ENCODE measurements at regions not wholly inside any gene's neighbourhood (a gene's known extent, or its start where the extent isn't known, plus 50 kb on each side); places are given as distances from the start of the nearest gene placed in this dataset.

DNA sequence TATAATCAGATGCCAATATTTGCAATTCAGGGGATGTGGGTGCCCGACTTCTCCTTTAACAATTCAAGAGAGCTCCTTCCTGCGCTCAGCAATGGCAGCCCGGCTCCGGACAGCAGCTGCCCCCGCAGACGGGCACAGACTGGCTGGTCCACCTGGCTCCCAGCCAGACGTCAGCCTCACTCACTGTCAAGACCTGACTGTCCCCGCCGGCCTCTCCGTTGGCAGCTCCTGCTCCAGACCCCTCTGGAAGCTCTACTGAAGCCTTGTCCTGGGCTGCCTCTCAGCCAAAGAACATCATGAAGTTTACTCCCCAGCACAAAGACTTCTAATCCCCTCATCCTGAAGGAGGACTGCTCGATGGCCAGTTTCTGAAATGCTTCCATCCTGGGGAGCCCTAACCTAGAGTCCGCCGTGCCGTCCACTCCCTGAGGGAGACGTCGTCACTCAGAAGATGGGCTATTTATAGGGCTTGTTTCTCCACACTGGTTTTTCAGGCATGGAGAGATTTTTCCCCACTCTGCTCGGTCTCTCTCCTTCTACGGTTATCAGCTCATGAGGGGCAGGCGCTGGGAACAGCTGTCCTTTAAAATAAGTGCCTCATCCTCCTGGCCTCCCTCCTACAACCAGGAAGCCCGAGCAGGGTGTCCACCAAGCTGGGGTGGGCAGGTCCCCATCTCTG lies 126.2 kb downstream of the RFLNA start:
- FAIRE-seq (no peak), DNase-seq (ENCODE audit: low spot score in 2 of 2) (peak in 1 of 2 donors; percentile 64)

GRCh38 chr12:124420041-124420995 lies 125.4 kb downstream of the RFLNA start:
- DNase-seq (ENCODE audit: low spot score in 2 of 2): no peak
- FAIRE-seq: no peak

- FAIRE-seq (no peak), DNase-seq (ENCODE audit: low spot score in 2 of 2) (no peak)
These were observed 124.6 kb downstream of the RFLNA start for GRCh38 chr12:124419292-124420040.

DNA sequence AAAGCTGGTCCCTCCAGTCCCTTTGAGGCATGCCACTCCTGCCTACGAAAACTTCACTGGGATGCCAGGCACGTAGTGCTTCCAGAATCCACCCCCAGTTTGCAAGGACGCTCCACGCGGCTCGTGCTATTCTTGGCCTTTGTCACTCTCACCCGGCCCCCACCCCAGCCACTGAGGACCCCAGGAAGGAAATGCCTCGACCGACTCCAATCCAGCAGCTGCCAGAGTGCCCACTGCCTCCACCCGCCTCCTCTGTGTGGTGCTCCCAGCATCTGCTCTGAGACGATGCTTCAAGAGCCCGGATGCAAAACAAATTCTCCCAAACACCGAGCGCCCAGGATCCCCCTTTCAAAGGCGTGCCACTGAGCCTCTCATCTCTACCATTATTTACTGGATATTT lies 123.9 kb downstream of the RFLNA start:
- DNase-seq (ENCODE audit: low spot score in 2 of 2): no peak
- FAIRE-seq: no peak

DNA sequence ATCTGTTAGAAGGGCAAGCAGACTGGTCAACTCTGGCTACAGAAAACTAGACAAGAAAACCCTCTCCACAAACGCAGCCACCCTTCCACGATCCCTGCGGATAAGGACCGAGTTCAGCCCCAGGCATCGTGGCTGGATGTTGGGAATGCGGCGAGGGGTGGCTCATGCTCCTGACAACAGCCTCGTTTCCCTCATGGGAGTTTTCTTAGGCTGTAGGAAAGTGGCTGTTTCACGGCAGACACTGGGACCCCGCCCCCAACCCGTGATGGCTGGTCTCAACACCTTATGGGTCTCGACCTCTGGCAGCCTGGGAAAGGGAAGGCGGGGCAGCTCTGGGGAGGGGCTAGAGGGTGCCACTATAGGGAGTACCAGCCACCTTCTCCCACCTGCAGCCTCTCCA lies 123.3 kb downstream of the RFLNA start:
- FAIRE-seq (no peak), DNase-seq (ENCODE audit: low spot score in 2 of 2) (no peak)

DNA sequence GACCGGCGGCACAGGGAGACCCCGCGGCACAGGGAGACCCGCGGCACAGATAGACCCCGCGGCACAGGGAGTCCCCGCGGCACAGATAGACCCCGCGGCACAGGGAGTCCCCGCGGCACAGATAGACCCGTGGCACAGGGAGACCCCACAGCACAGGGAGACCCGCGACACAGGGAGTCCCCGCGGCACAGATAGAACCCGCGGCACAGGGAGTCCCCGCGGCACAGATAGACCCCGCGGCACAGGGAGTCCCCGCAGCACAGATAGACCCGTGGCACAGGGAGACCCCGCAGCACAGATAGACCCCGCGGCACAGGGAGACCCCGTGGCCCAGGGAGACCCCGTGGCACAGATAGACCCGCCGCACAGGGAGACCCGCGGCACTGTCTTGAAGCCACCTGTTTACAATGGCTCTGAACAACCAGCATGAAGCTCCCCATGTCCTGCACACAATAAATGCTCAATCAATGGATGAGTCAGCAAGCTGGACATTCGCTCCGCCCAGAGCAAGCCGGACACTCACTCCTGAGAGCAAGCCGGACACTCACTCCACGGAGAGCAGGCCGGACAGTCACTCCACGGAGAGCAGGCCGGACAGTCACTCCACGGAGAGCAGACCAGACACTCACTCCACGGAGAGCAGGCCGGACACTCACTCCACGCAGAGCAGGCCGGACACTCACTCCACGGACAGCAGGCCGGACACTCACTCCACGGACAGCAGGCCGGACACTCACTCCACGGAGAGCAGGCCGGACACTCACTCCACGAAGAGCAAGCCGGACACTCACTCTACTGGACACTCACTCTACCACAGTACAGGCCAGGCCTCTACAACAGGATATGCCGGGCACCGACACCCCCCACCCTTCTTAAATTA lies 121.9 kb downstream of the RFLNA start:
- no peak for FAIRE-seq
- DNase-seq (ENCODE audit: low spot score in 2 of 2): no peak

DNA sequence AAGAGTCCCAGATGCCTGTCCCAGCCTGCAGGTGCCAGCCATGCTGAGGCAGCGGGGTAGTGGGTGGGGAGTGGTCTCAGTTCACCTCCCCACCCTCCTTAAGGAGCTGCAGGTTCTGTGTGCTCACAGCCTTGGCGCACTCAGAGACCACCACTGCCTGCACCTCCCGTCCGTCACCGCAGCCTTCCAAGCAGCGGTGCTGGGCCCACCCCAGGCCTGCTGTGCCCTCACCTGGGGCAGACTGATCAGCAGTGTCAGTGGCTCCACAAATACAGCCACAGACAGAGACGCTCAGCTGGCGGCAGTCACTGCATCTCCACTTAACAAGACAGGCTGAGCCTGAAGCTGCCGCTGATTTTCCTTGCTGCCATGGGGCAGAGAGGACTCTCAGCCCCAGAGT lies 120.2 kb downstream of the RFLNA start:
- DNase-seq (ENCODE audit: low spot score in 2 of 2) (no peak), FAIRE-seq (no peak)

DNA sequence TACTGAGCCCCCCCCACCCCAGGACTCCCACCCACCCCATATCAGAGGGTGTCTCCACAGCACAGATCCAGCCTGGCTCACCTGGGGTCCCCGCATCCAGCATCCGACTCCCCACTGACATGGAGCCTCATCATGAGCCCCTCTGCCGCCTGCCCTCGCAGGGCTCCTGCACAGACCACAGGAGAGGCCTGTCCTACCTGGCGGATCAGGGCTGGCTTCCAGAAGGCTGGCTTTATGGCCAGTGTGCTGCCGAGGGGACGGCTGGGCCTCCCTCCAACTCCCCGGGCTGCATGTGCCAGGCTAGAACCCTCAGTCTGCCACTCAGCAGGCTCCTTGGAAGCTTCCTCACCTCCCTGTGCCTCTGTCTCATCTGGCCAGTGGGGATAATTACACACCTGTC lies 119.0 kb downstream of the RFLNA start:
- no peak for DNase-seq (ENCODE audit: low spot score in 2 of 2)
- no peak for FAIRE-seq

GRCh38 chr12:124413401-124413800 lies 118.5 kb downstream of the RFLNA start:
- FAIRE-seq (no peak), DNase-seq (ENCODE audit: low spot score in 2 of 2) (peak in 1 of 2 donors; percentile 72)

- FAIRE-seq: no peak
- no peak for DNase-seq (ENCODE audit: low spot score in 2 of 2)
These were observed 117.7 kb downstream of the RFLNA start for GRCh38 chr12:124412646-124413015.

DNA sequence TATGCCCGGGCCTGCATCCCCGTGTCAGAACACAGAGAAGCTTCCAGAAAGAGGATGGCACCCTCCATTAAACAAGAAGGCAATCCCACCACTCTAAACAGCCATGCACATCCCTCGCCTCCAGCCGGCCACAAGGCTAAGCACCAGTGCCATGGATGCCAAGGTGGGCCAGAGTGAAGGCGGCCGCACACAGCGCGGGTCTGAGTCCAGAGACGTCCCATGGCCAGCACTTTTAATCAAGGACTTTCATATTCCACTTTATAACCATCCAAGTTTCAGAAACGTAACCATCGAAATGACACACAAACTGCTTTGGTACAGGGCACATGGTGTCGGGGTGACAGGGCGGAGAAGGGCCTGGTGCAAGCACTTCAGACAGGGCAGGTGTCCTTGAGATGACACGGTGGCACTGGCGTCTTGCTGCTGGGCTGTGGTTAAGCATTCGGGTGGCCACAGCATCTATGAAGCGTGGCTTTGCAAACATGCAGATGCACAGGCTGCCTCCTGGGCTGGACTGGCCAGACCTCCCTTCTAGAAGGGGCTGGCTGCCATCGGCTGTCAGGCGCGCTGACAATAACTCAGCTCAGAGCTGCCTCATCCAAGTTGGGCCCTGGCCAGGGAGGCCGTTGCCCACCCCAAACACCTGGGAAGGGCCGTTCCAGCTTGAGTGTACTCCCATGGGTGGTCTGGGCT lies 117.2 kb downstream of the RFLNA start:
- FAIRE-seq: no peak
- DNase-seq (ENCODE audit: low spot score in 2 of 2): no peak

DNA sequence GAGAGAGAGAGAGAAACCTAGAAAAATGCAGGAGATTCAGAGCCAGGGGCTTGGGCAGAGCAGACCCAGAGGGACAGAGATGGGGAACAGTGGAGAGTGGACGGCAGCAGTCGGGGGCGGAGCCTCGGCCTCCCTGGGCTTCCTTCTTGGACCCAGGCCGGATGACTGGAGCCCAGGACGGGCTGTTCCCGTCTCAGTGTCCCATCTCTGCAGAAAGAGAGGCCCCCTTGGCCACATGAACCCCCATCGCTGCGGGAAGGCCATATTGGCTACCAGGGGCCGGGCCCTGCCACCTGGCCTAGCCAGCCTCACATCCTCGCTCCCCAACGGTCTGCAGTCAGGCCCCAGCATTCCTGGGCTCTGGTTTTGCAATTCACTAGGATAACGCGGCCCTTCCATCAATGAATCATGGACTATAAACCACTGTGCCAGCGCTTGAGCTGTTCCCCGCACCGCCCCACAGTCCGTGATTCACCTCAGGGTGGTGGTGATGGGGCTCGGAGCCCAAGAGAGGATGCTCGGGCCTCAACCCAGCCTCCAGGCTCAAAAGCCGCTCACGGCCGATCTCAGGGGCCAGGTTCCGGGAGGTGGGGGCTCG lies 116.5 kb downstream of the RFLNA start:
- FAIRE-seq (no peak), DNase-seq (ENCODE audit: low spot score in 2 of 2) (no peak)

DNA sequence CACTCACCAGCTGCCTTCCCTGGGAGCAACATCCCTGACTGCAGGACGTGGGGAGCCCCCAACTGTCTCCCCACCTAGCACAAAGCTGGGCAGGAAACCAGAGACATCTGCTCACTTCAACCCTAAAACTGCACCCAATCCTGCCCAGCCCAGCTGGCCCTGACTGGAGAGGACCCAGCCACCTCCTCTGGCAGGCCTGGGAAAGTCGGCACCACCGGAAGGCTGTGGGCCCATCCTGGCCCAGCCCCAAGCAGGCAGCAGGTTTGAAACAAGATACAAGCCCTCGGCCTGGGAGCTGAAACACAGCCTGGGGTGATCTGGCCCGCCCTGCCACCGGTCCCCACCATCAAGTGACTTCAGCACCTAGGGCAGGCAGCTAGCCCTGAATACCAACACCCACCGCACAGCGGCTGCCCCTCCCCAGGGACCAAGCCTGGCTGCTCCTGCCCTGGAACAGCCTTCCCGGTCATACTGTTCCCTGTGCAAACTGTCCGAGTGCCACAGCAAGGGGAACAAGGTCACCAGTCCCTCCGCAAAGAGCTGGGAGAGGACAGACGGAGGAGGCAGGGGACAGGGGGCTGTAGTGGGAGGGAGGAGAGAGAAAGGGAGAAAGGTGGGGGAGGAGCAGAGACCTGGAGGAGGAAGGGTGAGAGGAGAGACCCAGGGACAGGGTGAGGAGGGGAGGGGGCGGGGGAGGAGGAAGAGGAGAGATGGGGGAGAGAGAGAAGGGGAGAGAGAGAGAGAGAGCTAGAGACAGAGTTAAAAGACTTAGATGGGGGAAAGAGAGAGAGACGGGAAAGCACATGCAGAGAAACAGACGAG lies 115.7 kb downstream of the RFLNA start:
- no peak for DNase-seq (ENCODE audit: low spot score in 2 of 2)
- no peak for FAIRE-seq

- FAIRE-seq (no peak), DNase-seq (ENCODE audit: low spot score in 2 of 2) (no peak)
These were observed 114.1 kb downstream of the RFLNA start for GRCh38 chr12:124408822-124409517.

DNA sequence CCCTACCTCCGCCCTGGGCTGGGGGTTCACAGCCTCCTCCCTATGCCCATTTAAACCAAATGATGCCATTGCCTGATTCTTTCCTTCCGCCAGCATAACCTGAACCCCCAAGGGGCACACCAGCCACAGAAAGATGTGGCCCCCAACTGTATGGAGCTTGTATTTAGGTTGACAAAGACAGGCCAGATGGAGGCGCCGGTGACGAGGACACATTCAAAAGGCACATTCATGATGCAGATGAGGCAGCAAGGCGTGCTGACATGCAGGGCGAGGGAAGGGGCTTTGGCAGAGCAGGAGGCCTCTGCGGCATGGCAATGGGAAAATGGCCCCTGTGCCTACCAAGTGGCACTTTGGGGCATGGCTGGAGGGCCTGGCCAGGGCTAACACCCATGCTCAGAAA lies 112.2 kb downstream of the RFLNA start:
- FAIRE-seq (no peak), DNase-seq (ENCODE audit: low spot score in 2 of 2) (no peak)

- no peak for DNase-seq (ENCODE audit: low spot score in 2 of 2)
- FAIRE-seq: no peak
These were observed 111.2 kb downstream of the RFLNA start for GRCh38 chr12:124406043-124406442.

GRCh38 chr12:124405592-124405991 lies 110.7 kb downstream of the RFLNA start:
- no peak for FAIRE-seq
- no peak for DNase-seq (ENCODE audit: low spot score in 2 of 2)

- no peak for DNase-seq (ENCODE audit: low spot score in 2 of 2)
These were observed 110.3 kb downstream of the RFLNA start for GRCh38 chr12:124405151-124405550.

More at GRCh38 chr12:124405151-124405550, 110.3 kb downstream of the RFLNA start:
- FAIRE-seq: no peak

All from frontal cortex (tissue), 3 donors.